ENCODE measurements at regions not wholly inside any gene's neighbourhood (a gene's known extent, or its start where the extent isn't known, plus 50 kb on each side); places are given as distances from the start of the nearest gene placed in this dataset.

DNA sequence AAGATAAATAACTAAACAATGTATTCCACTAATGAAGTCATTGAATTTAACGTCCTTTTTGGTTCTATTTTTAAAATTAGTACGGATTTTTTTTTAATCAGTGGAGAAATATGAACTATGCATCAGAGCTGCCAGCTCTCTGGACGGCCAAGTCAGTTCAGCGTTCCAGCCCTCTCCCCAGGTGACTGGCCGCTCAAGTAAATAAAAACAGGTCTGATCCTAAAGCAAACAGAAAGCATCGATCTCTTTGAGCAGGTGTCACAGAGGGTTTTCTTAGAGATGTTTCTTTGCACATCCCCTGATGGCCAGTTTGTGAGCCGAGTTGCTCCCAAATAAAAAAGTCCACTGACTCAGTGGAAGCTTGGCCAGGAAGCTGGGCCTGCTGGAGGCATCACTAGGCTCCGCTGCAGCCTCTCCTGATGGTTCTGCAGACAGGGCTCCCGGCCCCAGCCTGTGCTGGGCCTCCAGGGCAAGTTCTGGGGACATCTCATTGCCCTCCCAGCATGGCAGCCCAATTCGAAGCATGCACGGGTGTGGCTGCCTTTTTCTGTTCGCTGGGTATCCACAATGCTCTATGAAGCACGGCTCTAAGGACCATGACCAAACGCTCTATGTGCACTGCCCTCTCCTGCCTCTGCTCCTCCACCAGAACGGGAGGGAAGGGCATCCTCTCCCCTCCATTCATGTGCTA lies 74.7 kb upstream of the PPP2R2D start:
- no peak for TF ChIP-seq POLR2A (IDR thresholded peaks at IDR 0.05)
- TF ChIP-seq, protein P1, sequence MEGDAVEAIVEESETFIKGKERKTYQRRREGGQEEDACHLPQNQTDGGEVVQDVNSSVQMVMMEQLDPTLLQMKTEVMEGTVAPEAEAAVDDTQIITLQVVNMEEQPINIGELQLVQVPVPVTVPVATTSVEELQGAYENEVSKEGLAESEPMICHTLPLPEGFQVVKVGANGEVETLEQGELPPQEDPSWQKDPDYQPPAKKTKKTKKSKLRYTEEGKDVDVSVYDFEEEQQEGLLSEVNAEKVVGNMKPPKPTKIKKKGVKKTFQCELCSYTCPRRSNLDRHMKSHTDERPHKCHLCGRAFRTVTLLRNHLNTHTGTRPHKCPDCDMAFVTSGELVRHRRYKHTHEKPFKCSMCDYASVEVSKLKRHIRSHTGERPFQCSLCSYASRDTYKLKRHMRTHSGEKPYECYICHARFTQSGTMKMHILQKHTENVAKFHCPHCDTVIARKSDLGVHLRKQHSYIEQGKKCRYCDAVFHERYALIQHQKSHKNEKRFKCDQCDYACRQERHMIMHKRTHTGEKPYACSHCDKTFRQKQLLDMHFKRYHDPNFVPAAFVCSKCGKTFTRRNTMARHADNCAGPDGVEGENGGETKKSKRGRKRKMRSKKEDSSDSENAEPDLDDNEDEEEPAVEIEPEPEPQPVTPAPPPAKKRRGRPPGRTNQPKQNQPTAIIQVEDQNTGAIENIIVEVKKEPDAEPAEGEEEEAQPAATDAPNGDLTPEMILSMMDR (IDR thresholded peaks at IDR 0.05): no peak

Data from uterus (tissue), 2 donors.